T follicular helper cell (primary cell): ENCODE measurements at regions not wholly inside any gene's neighbourhood (a gene's known extent, or its start where the extent isn't known, plus 50 kb on each side); places are given as distances from the start of the nearest gene placed in this dataset.

Experiments used
- DNase-seq: peaks from one replicate; pipeline ENCODE4 v3.0.0-alpha.2; 2020; ENCODE audit warnings: low read depth

DNA sequence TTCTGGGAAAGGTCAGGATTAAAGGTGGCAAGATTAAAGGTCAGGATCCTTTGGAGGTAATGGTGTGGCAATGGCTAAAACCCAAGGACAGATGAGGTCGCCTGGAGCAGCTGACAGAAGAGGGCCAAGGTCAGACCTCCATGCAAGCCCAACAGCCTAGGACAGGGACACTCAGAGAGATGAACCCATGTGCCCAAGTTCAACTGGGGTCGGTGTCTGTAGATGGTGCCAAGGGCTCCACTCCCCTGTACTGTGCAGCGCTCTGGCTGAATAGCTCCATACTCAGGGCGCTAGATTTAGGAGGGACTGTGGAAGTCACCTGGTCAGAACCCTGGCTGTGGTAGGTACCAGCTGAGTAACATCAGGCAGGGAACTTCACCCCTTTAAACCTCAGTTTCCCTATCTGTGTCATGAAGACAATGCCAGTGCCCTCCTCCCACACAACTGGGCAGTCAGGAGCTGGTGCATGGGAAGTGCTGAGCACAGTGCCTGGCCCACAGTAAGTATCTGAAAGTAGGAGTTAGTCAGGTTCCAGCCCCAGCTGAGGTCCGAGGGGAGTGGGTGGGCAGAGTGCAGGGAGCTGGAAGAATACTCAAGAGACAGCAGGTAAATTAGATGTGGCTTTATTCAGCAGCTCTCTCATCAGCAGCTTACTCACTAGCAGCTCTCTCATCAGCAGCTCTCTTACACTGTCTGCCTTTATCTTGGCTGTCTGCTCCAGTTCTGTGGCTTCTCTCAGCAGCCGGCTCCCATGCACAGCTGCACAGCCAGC, 327.1 kb downstream of the GLRX3 start:
- DNase-seq: no peak

- DNase-seq: no peak
These were observed 327.7 kb downstream of the GLRX3 start for GRCh38 chr10:130463876-130464364.

DNA sequence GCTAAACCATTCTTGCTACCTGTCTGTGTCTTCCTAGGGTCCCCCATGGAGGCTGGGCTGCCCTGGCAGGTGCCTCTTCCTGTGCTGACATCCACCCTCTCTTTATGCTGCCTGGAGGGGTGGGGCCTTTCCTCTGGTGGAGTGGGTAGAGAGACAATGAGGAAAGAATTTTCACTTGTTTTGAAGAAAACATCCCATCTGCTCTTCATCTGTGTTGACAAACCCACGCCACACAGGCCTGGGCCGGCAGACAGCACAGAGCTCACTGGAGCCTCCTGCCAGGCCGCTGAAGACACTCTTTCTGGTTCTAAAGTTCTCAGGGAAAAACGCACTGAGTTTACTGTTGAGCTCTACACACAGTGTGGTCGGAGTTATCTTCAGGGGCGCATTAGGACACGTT, 328.2 kb downstream of the GLRX3 start:
- DNase-seq: no peak

GRCh38 chr10:130466271-130466997, 330.2 kb downstream of the GLRX3 start:
- no peak for DNase-seq

- DNase-seq: no peak
These were observed 334.1 kb downstream of the GLRX3 start for GRCh38 chr10:130470286-130470685.

DNA sequence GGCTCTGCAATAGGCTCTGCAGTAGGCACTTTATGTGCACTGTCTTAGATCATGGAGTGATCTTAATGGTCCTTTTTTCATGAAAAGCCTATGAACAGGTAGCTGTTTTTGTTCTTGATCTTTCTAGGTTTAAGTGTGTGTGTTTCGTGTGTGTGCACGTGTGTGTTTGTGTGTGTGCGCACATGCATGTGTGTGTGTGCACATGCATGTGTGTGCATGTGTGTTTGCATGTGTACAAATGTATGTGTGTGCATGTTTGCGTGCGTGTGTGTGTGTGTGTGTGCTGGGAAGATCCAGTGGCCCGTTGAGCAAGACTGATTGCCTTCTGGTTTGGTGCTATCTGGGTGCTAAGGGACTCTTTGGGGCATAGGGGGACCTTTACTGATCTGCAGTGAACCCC, 334.8 kb downstream of the GLRX3 start:
- DNase-seq: no peak

- no peak for DNase-seq
These were observed 335.3 kb downstream of the GLRX3 start for GRCh38 chr10:130471486-130471885.

DNA sequence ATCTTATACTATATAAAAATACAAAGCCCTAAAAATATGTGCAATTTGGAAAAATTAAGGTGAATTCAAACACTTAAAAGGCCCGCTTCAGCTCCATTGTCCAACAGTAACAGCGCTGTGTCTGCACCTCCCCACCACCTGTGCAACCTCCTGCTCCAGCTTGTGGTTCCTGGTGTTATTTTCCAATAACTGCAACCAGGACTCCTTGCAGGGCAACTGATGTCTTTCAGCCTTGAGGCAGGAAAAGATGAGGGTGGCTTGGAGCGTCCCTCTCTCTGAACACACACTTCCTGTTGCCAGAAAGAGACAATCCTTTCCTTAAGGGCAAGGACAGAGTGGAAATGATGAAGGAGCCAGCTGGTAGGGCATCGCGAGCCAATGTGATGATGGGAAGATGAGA, 336.0 kb downstream of the GLRX3 start:
- no peak for DNase-seq

DNA sequence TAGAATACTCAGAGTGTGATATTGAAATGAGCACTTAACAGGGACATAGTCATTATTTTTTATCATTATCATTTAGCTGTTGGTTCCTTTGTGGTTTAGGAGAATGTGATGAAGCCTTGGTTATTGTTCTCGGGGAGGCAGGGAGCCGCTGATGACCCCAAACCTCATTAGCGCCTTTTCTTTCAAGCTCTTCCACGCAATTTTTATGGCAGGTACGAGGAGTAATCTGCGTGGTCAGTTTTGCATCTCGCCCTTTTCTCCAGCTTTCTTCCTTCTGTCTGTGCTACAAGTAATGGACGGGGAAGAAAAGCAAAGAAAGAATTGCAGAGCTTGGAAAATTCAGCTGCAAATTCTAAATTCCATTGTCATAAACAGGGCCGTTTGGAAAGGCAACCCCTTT, 338.4 kb downstream of the GLRX3 start:
- no peak for DNase-seq

DNA sequence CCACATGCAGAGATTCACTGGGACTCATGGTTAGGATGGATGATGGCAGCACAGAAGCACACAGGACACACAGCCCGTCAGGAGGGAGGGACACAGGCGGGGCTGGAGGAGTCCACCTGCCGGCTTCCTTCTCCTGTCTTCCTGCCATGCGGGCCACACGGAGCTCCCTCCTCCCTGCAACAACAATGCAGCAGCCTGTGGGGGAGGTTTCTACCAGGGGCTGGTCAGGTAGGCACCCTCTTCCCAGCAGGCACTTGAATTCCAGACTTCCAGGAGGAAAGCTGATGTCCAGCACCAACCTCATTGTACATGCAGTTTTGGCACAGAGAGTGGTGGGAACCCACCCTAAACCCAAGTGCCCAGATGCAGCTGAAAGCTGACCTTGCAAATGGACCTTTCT, 341.2 kb downstream of the GLRX3 start:
- DNase-seq: no peak

- DNase-seq: no peak
These were observed 343.0 kb downstream of the GLRX3 start for GRCh38 chr10:130479146-130479545.

DNA sequence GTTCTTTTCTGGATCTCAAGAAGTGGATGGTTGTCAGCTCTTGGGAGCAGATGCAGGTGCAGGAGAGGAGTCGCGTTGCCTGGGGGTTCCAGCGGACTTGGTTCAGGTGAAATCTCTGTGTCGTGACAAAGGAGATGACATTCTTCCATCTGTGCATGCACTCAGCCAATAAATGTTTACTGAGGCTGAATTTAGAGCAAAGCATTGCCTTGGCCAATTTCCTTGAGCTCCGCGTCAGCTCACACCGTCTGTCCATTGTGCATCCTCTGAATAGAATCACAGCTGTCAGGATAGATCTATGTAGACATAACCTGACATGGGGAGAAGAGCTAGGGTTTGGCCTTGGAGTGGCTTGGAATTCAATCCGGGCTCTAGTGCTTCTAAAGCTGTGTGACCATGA, 343.7 kb downstream of the GLRX3 start:
- DNase-seq: no peak

DNA sequence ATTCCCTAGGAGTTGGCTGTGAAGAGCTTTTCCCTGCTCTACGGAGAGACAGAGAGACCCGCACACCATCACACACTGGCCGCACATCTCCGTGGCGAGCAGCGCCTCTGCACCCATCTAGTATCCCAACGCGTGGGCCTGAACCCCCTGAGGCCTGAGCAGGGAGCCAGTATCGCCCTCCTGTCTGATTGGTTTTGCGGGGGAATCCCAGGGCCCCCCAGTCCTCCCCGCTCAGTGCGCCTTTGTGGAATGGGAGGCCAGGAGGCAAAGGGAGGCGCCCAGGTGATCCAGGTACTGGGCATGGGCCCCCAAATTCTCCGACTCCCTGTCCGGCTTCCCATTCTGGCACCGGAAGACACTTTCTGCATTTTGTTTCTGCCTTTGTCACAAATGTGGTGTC, 344.3 kb downstream of the GLRX3 start:
- no peak for DNase-seq

DNA sequence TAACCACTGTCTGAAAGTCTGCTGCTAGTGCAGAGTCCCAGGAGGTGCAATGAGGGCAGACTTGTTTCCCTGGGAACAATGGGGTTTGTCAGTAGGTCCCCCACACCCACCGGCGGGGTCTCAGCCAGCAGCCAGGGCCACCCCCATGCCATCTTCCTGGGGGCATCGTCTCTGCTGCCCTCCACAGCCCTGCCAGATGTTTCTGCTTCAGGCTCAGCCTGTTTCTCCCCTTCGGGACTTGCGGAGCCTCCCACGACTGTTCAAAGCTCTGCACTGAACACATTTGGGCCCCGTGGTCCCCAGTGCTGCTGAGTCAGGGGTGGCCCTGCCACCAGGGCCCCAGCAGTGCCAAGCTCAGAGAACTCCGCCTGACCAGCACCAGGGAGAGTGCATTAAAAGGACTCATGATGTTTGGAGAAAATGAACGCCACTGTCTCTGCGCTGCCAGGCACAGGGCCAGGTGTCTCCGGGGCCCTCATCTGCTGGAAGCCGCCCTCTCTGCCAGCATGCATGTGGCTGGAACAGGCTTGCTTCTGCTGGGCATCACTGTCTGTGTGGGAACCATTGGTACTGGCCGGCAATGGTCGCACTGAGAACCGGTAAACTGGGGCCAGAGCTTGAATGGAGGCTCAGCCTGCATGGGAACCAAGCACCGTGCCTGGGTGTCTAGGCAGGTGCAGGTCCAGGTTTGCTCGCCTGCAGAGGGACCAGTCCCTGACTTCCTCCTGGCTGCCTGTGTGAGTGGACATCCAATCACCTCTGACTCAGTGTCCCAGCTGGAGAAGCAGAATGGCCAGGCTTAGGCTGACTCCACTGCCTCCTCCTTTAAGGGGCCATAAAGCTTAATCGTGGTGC, 345.1 kb downstream of the GLRX3 start:
- DNase-seq: no peak

GRCh38 chr10:130481936-130482335, 345.7 kb downstream of the GLRX3 start:
- DNase-seq: no peak

DNA sequence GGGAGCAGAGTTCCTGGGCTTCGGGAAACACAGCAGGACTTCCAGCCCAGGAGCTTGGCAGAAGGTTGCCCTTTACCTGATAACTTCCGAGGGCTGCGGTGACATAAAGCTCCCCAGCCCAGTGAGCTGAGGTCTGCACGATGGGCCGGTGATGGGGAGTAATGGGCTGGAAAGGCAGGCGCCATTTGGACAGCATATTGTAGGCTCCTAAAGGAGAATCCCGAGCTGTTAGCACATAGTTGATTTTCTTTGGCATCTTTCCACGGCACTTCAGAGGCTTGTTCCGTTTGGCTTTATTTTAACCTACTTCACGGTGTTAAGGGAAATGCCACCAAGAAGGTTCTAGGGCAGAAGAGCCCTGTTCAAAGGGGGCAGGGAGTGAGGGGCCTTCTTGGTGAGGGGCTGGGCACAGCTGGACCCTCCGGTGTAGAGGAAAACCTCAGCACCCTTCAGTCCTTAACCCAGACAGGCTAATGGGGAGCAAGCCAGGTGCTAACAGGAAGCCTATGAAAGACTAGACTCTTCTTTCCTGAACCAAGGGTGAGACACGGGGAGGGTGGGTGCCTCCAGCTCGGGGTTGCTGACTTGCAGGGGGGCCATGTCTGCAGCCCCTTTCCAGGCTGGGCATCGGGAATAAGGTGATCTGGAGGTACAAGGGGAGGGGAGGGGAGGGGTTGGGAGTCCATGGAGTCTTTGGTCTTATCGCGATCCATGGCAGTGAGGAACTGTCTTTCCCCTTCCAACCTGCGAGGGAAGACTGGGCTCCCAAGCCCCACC, 347.7 kb downstream of the GLRX3 start:
- DNase-seq: no peak

GRCh38 chr10:130484468-130485180, 348.4 kb downstream of the GLRX3 start:
- DNase-seq: no peak

DNA sequence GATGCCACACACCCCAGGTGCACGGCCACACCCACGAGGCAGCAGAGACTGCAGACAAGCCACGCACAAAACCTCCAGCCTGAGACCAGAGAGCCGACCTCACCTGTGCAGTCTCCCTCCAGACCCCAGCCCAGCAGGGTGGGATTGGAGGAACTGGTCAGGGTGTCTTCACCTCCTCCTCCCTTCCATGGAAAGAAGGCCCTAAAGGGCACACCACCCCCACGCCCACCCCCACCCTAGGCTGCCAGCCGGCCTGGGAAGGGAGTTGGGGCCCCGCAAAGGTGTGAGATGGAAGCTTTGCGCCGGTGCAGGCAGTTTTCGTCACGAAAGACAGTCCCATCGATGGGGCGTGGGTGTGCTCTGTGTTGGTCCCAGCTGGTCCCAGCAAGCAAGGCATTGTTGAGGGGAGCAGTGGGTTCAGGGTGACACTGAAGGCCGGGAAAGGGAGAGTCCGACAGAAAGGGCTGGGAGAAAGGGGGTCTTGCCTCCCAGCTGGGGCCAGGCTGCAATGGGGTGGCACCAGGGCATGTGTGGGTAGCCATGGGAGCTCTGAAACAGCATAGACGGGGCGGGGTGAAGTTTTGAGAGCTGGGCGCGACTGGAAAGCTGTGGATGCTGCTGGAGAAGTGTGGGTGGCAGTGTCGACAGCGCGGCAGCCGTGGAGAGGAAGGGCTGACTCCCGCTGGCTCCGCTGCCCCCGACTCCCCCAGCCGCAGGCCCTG, 349.2 kb downstream of the GLRX3 start:
- no peak for DNase-seq

- no peak for DNase-seq
These were observed 350.0 kb downstream of the GLRX3 start for GRCh38 chr10:130485958-130486895.
